HG02642 (cell line): ENCODE measurements at regions not wholly inside any gene's neighbourhood (a gene's known extent, or its start where the extent isn't known, plus 50 kb on each side); places are given as distances from the start of the nearest gene placed in this dataset.

Source experiments
- ATAC-seq: cut with Tn5 transposase; IDR thresholded peaks from one replicate; pipeline ENCODE4 v1.9.1; 2021; ENCODE audit warnings: mild to moderate bottlenecking; ENCODE audit not compliant: unreplicated experiment, poor library complexity

GRCh38 chr13:85255978-85256377 lies 543.2 kb downstream of the SLITRK6 start:
- no peak for ATAC-seq

- no peak for ATAC-seq
Measured at GRCh38 chr13:85254641-85255040, 544.6 kb downstream of the SLITRK6 start.

GRCh38 chr13:85249151-85249550 lies 550.1 kb downstream of the SLITRK6 start:
- ATAC-seq, result no peak

- ATAC-seq, result no peak
Measured at GRCh38 chr13:85247780-85248179, 551.4 kb downstream of the SLITRK6 start.

GRCh38 chr13:85243831-85244230 lies 555.4 kb downstream of the SLITRK6 start:
- no peak for ATAC-seq

- ATAC-seq, result no peak
Measured at GRCh38 chr13:85241060-85241459, 558.2 kb downstream of the SLITRK6 start.

- no peak for ATAC-seq
Measured at GRCh38 chr13:85236413-85236812, 562.8 kb downstream of the SLITRK6 start.

- ATAC-seq, result no peak
Measured at GRCh38 chr13:85230691-85231093, 568.5 kb downstream of the SLITRK6 start.

GRCh38 chr13:85228692-85229091 lies 570.5 kb downstream of the SLITRK6 start:
- no peak for ATAC-seq

- no peak for ATAC-seq
Measured at GRCh38 chr13:85223883-85224656, 575.1 kb downstream of the SLITRK6 start.

- no peak for ATAC-seq
Measured at GRCh38 chr13:85216576-85216975, 582.6 kb downstream of the SLITRK6 start.

GRCh38 chr13:85212692-85213091 lies 586.5 kb downstream of the SLITRK6 start:
- no peak for ATAC-seq

- no peak for ATAC-seq
Measured at GRCh38 chr13:85204668-85205344, 594.4 kb downstream of the SLITRK6 start.

- ATAC-seq, result no peak
Measured at GRCh38 chr13:85197431-85197830, 601.8 kb downstream of the SLITRK6 start.

- ATAC-seq, result no peak
Measured at GRCh38 chr13:85194482-85194881, 604.7 kb downstream of the SLITRK6 start.

GRCh38 chr13:85191996-85192718 lies 607.1 kb downstream of the SLITRK6 start:
- no peak for ATAC-seq

GRCh38 chr13:85186356-85187045 lies 612.7 kb downstream of the SLITRK6 start:
- no peak for ATAC-seq

- no peak for ATAC-seq
Measured at GRCh38 chr13:85174291-85174690, 624.9 kb downstream of the SLITRK6 start.

GRCh38 chr13:85170372-85170771 lies 628.8 kb downstream of the SLITRK6 start:
- ATAC-seq, result no peak

- no peak for ATAC-seq
Measured at GRCh38 chr13:85166891-85167290, 632.3 kb downstream of the SLITRK6 start.

GRCh38 chr13:85163063-85163462 lies 636.2 kb downstream of the SLITRK6 start:
- ATAC-seq, result no peak
